ENCODE measurements at regions not wholly inside any gene's neighbourhood (a gene's known extent, or its start where the extent isn't known, plus 50 kb on each side); places are given as distances from the start of the nearest gene placed in this dataset.

- no peaks in the 10 kb centered on the region for H3K4me1 ChIP-seq
- no peak overlapping the region for H3K4me3 ChIP-seq
- H3K4me2 ChIP-seq, result no peak overlapping the region
- DNase-seq (ENCODE audit: low read depth in 1 of 2, low spot score in 1 of 2) (no peak), ATAC-seq (no peak), FAIRE-seq (no peak)
- H3K27ac ChIP-seq, result no peak overlapping the region
- WGBS (ENCODE audit: missing lambda C conversion rate), result 61% methylated on average over 6 of the region's 6 CpGs
- TF ChIP-seq EP300 (IDR thresholded peaks at IDR 0.05) (no peak), HDAC2 (IDR thresholded peaks at IDR 0.05) (no peak), ZC3H11A (IDR thresholded peaks at IDR 0.05) (no peak), BCL3 (IDR thresholded peaks at IDR 0.05) (no peak), ZNF302 (CRISPR knock-in tag; IDR thresholded peaks at IDR 0.05) (no peak), ZFP36 (IDR thresholded peaks at IDR 0.05; ENCODE audit: borderline replicate concordance, partially characterized antibody) (no peak), CHD2 (IDR thresholded peaks at IDR 0.05; ENCODE audit: low read length, partially characterized antibody) (no peak), SREBF2 (IDR thresholded peaks at IDR 0.05) (no peak), BHLHE40 (IDR thresholded peaks at IDR 0.05; ENCODE audit: low read depth, low read length) (no peak), ZSCAN20 (CRISPR knock-in tag; IDR thresholded peaks at IDR 0.05) (no peak), HOXB5 (CRISPR knock-in tag; IDR thresholded peaks at IDR 0.05) (no peak), SMC3 (IDR thresholded peaks at IDR 0.05) (no peak), CBX2 (IDR thresholded peaks at IDR 0.05; ENCODE audit: borderline replicate concordance, low read depth) (no peak), JUN (IDR thresholded peaks at IDR 0.05) (no peak), PHF8 (IDR thresholded peaks at IDR 0.05; ENCODE audit: borderline replicate concordance, low read depth) (no peak), EHMT2 (IDR thresholded peaks at IDR 0.05; ENCODE audit: low read depth) (no peak), KDM1A (IDR thresholded peaks at IDR 0.05; ENCODE audit: low read depth) (no peak), HMGXB4 (CRISPR knock-in tag; IDR thresholded peaks at IDR 0.05; ENCODE audit: borderline replicate concordance) (no peak)
- TF ChIP-seq, protein P1, sequence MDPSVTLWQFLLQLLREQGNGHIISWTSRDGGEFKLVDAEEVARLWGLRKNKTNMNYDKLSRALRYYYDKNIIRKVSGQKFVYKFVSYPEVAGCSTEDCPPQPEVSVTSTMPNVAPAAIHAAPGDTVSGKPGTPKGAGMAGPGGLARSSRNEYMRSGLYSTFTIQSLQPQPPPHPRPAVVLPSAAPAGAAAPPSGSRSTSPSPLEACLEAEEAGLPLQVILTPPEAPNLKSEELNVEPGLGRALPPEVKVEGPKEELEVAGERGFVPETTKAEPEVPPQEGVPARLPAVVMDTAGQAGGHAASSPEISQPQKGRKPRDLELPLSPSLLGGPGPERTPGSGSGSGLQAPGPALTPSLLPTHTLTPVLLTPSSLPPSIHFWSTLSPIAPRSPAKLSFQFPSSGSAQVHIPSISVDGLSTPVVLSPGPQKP (IDR thresholded peaks at IDR 0.05; ENCODE audit: low read depth, low read length), result no peak
- TF ChIP-seq, protein P2, sequence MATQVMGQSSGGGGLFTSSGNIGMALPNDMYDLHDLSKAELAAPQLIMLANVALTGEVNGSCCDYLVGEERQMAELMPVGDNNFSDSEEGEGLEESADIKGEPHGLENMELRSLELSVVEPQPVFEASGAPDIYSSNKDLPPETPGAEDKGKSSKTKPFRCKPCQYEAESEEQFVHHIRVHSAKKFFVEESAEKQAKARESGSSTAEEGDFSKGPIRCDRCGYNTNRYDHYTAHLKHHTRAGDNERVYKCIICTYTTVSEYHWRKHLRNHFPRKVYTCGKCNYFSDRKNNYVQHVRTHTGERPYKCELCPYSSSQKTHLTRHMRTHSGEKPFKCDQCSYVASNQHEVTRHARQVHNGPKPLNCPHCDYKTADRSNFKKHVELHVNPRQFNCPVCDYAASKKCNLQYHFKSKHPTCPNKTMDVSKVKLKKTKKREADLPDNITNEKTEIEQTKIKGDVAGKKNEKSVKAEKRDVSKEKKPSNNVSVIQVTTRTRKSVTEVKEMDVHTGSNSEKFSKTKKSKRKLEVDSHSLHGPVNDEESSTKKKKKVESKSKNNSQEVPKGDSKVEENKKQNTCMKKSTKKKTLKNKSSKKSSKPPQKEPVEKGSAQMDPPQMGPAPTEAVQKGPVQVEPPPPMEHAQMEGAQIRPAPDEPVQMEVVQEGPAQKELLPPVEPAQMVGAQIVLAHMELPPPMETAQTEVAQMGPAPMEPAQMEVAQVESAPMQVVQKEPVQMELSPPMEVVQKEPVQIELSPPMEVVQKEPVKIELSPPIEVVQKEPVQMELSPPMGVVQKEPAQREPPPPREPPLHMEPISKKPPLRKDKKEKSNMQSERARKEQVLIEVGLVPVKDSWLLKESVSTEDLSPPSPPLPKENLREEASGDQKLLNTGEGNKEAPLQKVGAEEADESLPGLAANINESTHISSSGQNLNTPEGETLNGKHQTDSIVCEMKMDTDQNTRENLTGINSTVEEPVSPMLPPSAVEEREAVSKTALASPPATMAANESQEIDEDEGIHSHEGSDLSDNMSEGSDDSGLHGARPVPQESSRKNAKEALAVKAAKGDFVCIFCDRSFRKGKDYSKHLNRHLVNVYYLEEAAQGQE (IDR thresholded peaks at IDR 0.05), result no peak
- POLR2A ChIA-PET, result no interaction called here
- H3K9me3 ChIP-seq, result no peaks in the 10 kb centered on the region
- CTCF ChIA-PET, result no interaction called here
These were observed 196.2 kb downstream of the RBM46 start for GRCh38 chr4:154977228-154977627.

Measured in A549 (cell line).